GM18861 (cell line): ENCODE measurements at regions not wholly inside any gene's neighbourhood (a gene's known extent, or its start where the extent isn't known, plus 50 kb on each side); places are given as distances from the start of the nearest gene placed in this dataset.

ENCODE experiments used
- ATAC-seq: cut with Tn5 transposase; IDR thresholded peaks from one replicate; pipeline ENCODE4 v1.9.1; 2021; ENCODE audit not compliant: unreplicated experiment

- no peak for ATAC-seq
Measured at GRCh38 chr4:129645461-129645860, 549.5 kb downstream of the C4orf33 start.

- no peak for ATAC-seq
Measured at GRCh38 chr4:129668092-129668491, 572.1 kb downstream of the C4orf33 start.

GRCh38 chr4:129672941-129673340, 577.0 kb downstream of the C4orf33 start:
- ATAC-seq: no peak

- ATAC-seq: no peak
Measured at GRCh38 chr4:129675036-129675435, 579.1 kb downstream of the C4orf33 start.

- ATAC-seq: no peak
Measured at GRCh38 chr4:129676934-129677333, 581.0 kb downstream of the C4orf33 start.

- no peak for ATAC-seq
Measured at GRCh38 chr4:129682586-129682985, 586.6 kb downstream of the C4orf33 start.

- ATAC-seq: no peak
Measured at GRCh38 chr4:129707949-129708348, 612.0 kb downstream of the C4orf33 start.

- ATAC-seq: no peak
Measured at GRCh38 chr4:129708784-129709183, 612.8 kb downstream of the C4orf33 start.

- no peak for ATAC-seq
Measured at GRCh38 chr4:129738175-129738574, 642.2 kb downstream of the C4orf33 start.

- no peak for ATAC-seq
Measured at GRCh38 chr4:129747756-129748155, 651.8 kb downstream of the C4orf33 start.

- no peak for ATAC-seq
Measured at GRCh38 chr4:129748991-129749390, 653.0 kb downstream of the C4orf33 start.

- ATAC-seq: no peak
Measured at GRCh38 chr4:129751646-129752045, 655.7 kb downstream of the C4orf33 start.

- ATAC-seq: no peak
Measured at GRCh38 chr4:129783596-129783995, 687.6 kb downstream of the C4orf33 start.

- no peak for ATAC-seq
Measured at GRCh38 chr4:129788486-129788885, 692.5 kb downstream of the C4orf33 start.

- ATAC-seq: no peak
Measured at GRCh38 chr4:129804461-129804981, 708.6 kb downstream of the C4orf33 start.

- no peak for ATAC-seq
Measured at GRCh38 chr4:129806986-129807385, 711.0 kb downstream of the C4orf33 start.

- no peak for ATAC-seq
Measured at GRCh38 chr4:129808242-129808641, 712.3 kb downstream of the C4orf33 start.

- no peak for ATAC-seq
Measured at GRCh38 chr4:129821073-129821472, 725.1 kb downstream of the C4orf33 start.

GRCh38 chr4:129821963-129822362, 726.0 kb downstream of the C4orf33 start:
- no peak for ATAC-seq

- no peak for ATAC-seq
Measured at GRCh38 chr4:129822701-129823100, 726.7 kb downstream of the C4orf33 start.

- ATAC-seq: no peak
Measured at GRCh38 chr4:129823105-129823504, 727.2 kb downstream of the C4orf33 start.

GRCh38 chr4:129829373-129829772, 733.4 kb downstream of the C4orf33 start:
- no peak for ATAC-seq

GRCh38 chr4:129839687-129840086, 743.7 kb downstream of the C4orf33 start:
- no peak for ATAC-seq

GRCh38 chr4:129842096-129842495, 746.1 kb downstream of the C4orf33 start:
- no peak for ATAC-seq
